HG02759 (cell line): ENCODE measurements at regions not wholly inside any gene's neighbourhood (a gene's known extent, or its start where the extent isn't known, plus 50 kb on each side); places are given as distances from the start of the nearest gene placed in this dataset.

Experiments
- ATAC-seq: cut with Tn5 transposase; IDR thresholded peaks from one replicate; pipeline ENCODE4 v1.9.1; 2021; ENCODE audit warnings: mild to moderate bottlenecking, moderate library complexity; ENCODE audit not compliant: unreplicated experiment

- no peak for ATAC-seq
Observed at GRCh38 chr13:70923863-70924752, 815.9 kb upstream of the KLHL1 start.

- ATAC-seq: no peak
Observed at GRCh38 chr13:70911286-70911685, 803.0 kb upstream of the KLHL1 start.

GRCh38 chr13:70908795-70909194 lies 800.5 kb upstream of the KLHL1 start:
- no peak for ATAC-seq

- no peak for ATAC-seq
Observed at GRCh38 chr13:70905035-70905434, 796.8 kb upstream of the KLHL1 start.

- ATAC-seq: no peak
Observed at GRCh38 chr13:70896136-70896535, 787.9 kb upstream of the KLHL1 start.

GRCh38 chr13:70895599-70895998 lies 787.3 kb upstream of the KLHL1 start:
- no peak for ATAC-seq

- ATAC-seq: no peak
Observed at GRCh38 chr13:70894258-70894657, 786.0 kb upstream of the KLHL1 start.

- no peak for ATAC-seq
Observed at GRCh38 chr13:70893832-70894231, 785.6 kb upstream of the KLHL1 start.

- ATAC-seq: no peak
Observed at GRCh38 chr13:70890289-70890688, 782.0 kb upstream of the KLHL1 start.

GRCh38 chr13:70889163-70889562 lies 780.9 kb upstream of the KLHL1 start:
- ATAC-seq: no peak

- ATAC-seq: no peak
Observed at GRCh38 chr13:70884196-70884595, 775.9 kb upstream of the KLHL1 start.

- ATAC-seq: no peak
Observed at GRCh38 chr13:70874636-70875035, 766.4 kb upstream of the KLHL1 start.

- ATAC-seq: no peak
Observed at GRCh38 chr13:70864731-70865130, 756.5 kb upstream of the KLHL1 start.

- no peak for ATAC-seq
Observed at GRCh38 chr13:70856711-70857110, 748.5 kb upstream of the KLHL1 start.

GRCh38 chr13:70856025-70856424 lies 747.8 kb upstream of the KLHL1 start:
- no peak for ATAC-seq

GRCh38 chr13:70849222-70849621 lies 741.0 kb upstream of the KLHL1 start:
- ATAC-seq: no peak

- no peak for ATAC-seq
Observed at GRCh38 chr13:70844391-70845108, 736.3 kb upstream of the KLHL1 start.

GRCh38 chr13:70842062-70842644 lies 733.9 kb upstream of the KLHL1 start:
- no peak for ATAC-seq

GRCh38 chr13:70841240-70842061 lies 733.2 kb upstream of the KLHL1 start:
- ATAC-seq: no peak

GRCh38 chr13:70835371-70835770 lies 727.1 kb upstream of the KLHL1 start:
- no peak for ATAC-seq

GRCh38 chr13:70829748-70830147 lies 721.5 kb upstream of the KLHL1 start:
- no peak for ATAC-seq
